ENCODE measurements at regions not wholly inside any gene's neighbourhood (a gene's known extent, or its start where the extent isn't known, plus 50 kb on each side); places are given as distances from the start of the nearest gene placed in this dataset.
"Not testable (repeated sequence)": the region's sequence is repeated elsewhere in the genome, so short reads cannot be mapped to it uniquely, and the experiment has no call there.

GRCh38 chr7:106536079-106536478, 124.9 kb downstream of the CCDC71L start:
- H3K9me3 ChIP-seq, result no peaks in the 10 kb centered on the region
- 94 to 97% (median 95%) methylated on average over 3 of the region's 3 CpGs for WGBS, 5 donors
- H3K27ac ChIP-seq, result no peak overlapping the region
- DNase-seq, result no peak
- intact Hi-C loops (cut with DNase I; ENCODE audit: low total_unique reads), result no loop called here
- H3K27me3 ChIP-seq (replicated peaks in 1 of 7), result no peaks in the 10 kb centered on the region
- TF ChIP-seq POLR2AphosphoS5 (IDR thresholded peaks at IDR 0.05), result no peak
- TF ChIP-seq POLR2A (IDR thresholded peaks at IDR 0.05), result no peak
- TF ChIP-seq, protein P1, sequence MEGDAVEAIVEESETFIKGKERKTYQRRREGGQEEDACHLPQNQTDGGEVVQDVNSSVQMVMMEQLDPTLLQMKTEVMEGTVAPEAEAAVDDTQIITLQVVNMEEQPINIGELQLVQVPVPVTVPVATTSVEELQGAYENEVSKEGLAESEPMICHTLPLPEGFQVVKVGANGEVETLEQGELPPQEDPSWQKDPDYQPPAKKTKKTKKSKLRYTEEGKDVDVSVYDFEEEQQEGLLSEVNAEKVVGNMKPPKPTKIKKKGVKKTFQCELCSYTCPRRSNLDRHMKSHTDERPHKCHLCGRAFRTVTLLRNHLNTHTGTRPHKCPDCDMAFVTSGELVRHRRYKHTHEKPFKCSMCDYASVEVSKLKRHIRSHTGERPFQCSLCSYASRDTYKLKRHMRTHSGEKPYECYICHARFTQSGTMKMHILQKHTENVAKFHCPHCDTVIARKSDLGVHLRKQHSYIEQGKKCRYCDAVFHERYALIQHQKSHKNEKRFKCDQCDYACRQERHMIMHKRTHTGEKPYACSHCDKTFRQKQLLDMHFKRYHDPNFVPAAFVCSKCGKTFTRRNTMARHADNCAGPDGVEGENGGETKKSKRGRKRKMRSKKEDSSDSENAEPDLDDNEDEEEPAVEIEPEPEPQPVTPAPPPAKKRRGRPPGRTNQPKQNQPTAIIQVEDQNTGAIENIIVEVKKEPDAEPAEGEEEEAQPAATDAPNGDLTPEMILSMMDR (IDR thresholded peaks at IDR 0.05 in 8 of 11, conservative IDR thresholded peaks at IDR 0.05 in 3 of 11), result no peak
- no peaks in the 10 kb centered on the region for H3K36me3 ChIP-seq
- H3K4me3 ChIP-seq, result no peak overlapping the region
- H3K4me1 ChIP-seq, result no peaks in the 10 kb centered on the region

GRCh38 chr7:106535234-106535932, 125.6 kb downstream of the CCDC71L start:
- H3K36me3 ChIP-seq, result no peaks in the 10 kb centered on the region
- DNase-seq, result no peak

GRCh38 chr7:106534271-106534846, 126.6 kb downstream of the CCDC71L start:
- H3K27ac ChIP-seq, result peak overlapping the region in 2 of 8 donors; percentile 11 to 34
- intact Hi-C loops (cut with DNase I; ENCODE audit: low total_unique reads), result no loop called here
- TF ChIP-seq POLR2A (IDR thresholded peaks at IDR 0.05) (no peak), POLR2AphosphoS5 (IDR thresholded peaks at IDR 0.05) (no peak)
- TF ChIP-seq, protein P1 (IDR thresholded peaks at IDR 0.05 in 8 of 11, conservative IDR thresholded peaks at IDR 0.05 in 3 of 11), result no peak
- WGBS, 5 donors, result 75 to 82% (median 78%) methylated on average over 8 of the region's 8 CpGs
- DNase-seq, result no peak
- H3K9me3 ChIP-seq, result no peaks in the 10 kb centered on the region
- H3K36me3 ChIP-seq, result no peaks in the 10 kb centered on the region
- no peak overlapping the region for H3K4me3 ChIP-seq
- H3K4me1 ChIP-seq, result no peaks in the 10 kb centered on the region
- H3K27me3 ChIP-seq (replicated peaks in 1 of 7), result no peaks in the 10 kb centered on the region

More at GRCh38 chr7:106535234-106535932, 125.6 kb downstream of the CCDC71L start:
- WGBS, 5 donors, result 77 to 92% (median 87%) methylated on average over 7 of the region's 7 CpGs
- no peaks in the 10 kb centered on the region for H3K9me3 ChIP-seq
- peak overlapping the region in 1 of 8 donors; percentile 34 for H3K27ac ChIP-seq
- no peaks in the 10 kb centered on the region for H3K27me3 ChIP-seq (replicated peaks in 1 of 7)
- no peak overlapping the region for H3K4me3 ChIP-seq
- H3K4me1 ChIP-seq, result no peaks in the 10 kb centered on the region
- intact Hi-C loops (cut with DNase I; ENCODE audit: low total_unique reads), result no loop called here
- no peak for TF ChIP-seq POLR2AphosphoS5 (IDR thresholded peaks at IDR 0.05)
- no peak for TF ChIP-seq POLR2A (IDR thresholded peaks at IDR 0.05)
- TF ChIP-seq, protein P1 (IDR thresholded peaks at IDR 0.05 in 8 of 11, conservative IDR thresholded peaks at IDR 0.05 in 3 of 11), result no peak

DNA sequence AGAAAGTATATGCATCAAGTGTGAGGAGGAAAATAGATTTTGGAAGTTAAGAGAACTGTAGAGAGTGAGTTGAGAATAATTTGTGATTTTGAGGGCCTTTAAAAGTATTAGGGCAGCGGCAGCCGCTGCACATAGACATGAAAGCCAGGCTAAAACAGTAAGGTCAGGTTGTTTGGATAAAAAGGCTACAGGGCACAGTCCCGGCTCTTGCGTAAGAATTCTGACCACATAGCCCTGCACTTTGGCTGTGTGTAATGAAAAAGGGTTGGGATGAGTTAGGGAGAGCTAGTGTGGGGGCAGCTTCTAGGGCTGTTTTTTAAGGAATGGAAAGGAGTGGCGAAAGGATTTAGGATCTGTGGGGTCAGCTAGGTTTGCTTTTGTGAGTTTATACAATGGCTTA, 130.8 kb downstream of the CCDC71L start:
- 84 to 97% (median 89%) methylated on average over 5 of the region's 5 CpGs for WGBS, 5 donors
- DNase-seq; H3K36me3 ChIP-seq; H3K4me3 ChIP-seq; H3K4me1 ChIP-seq; H3K27ac ChIP-seq; H3K9me3 ChIP-seq; intact Hi-C loops (cut with DNase I; ENCODE audit: low total_unique reads); H3K27me3 ChIP-seq (replicated peaks in 1 of 7): not testable (repeated sequence)

GRCh38 chr7:106526617-106527016, 134.3 kb downstream of the CCDC71L start:
- H3K4me3 ChIP-seq; H3K36me3 ChIP-seq; H3K27me3 ChIP-seq (replicated peaks in 1 of 7); intact Hi-C loops (cut with DNase I; ENCODE audit: low total_unique reads); H3K4me1 ChIP-seq; H3K9me3 ChIP-seq; H3K27ac ChIP-seq; DNase-seq: not testable (repeated sequence)
- WGBS, 5 donors, result 87 to 100% (median 96%) methylated on average over 3 to 4 of the region's 4 CpGs

All from spleen (tissue), 11 donors.